HCT116 (cell line): ENCODE measurements at regions not wholly inside any gene's neighbourhood (a gene's known extent, or its start where the extent isn't known, plus 50 kb on each side); places are given as distances from the start of the nearest gene placed in this dataset.

Source experiments
- CTCF ChIP-seq, 3 experiments: fragments of 200-600 bp in 1 of 3; sonication (generic) in 1 of 3; IDR thresholded peaks in 2 of 3; conservative IDR thresholded peaks in 1 of 3; 2 replicates each; pipeline ENCODE4 v1.5.1; 2012 to 2017; ENCODE audit warnings: low read depth in 2 of 3, low read length in 2 of 3, antibody characterized with exemption in 1 of 3, borderline replicate concordance in 1 of 3, control low read depth in 1 of 3, mild to moderate bottlenecking in 1 of 3, mixed read lengths in 1 of 3, mixed run types in 1 of 3, moderate library complexity in 1 of 3; ENCODE audit not compliant: insufficient read depth in 1 of 3
- EZH2phosphoT487 ChIP-seq: fragments of 200-600 bp; IDR thresholded peaks from 2 replicates; pipeline ENCODE4 v1.6.1; 2018; ENCODE audit warnings: antibody characterized with exemption, borderline replicate concordance
- RAD21 ChIP-seq: IDR thresholded peaks from 2 replicates; pipeline ENCODE4 v1.6.1; 2012; ENCODE audit warnings: low read depth, mild to moderate bottlenecking
- SIN3A ChIP-seq: IDR thresholded peaks from 2 replicates; pipeline ENCODE4 v1.6.1; 2012; ENCODE audit warnings: low read depth
- SP1 ChIP-seq: IDR thresholded peaks from 2 replicates; pipeline ENCODE4 v1.6.1; 2012; ENCODE audit warnings: low read depth
- YY1 ChIP-seq: IDR thresholded peaks from 2 replicates; pipeline ENCODE4 v1.6.1; 2011; ENCODE audit warnings: low read length, low read depth, moderate library complexity, mild to moderate bottlenecking; ENCODE audit not compliant: insufficient replicate concordance; ENCODE audit errors: extremely low read depth
- TF ChIP-seq, protein P1 (sequence below): IDR thresholded peaks from 2 replicates; pipeline ENCODE4 v1.6.1; 2012
- TF ChIP-seq, protein P2 (sequence below): IDR thresholded peaks from 2 replicates; pipeline ENCODE4 v1.6.1; 2012; ENCODE audit warnings: low read depth
- TF ChIP-seq, protein P3 (sequence below): IDR thresholded peaks from 2 replicates; pipeline ENCODE4 v1.6.1; 2012

DNA sequence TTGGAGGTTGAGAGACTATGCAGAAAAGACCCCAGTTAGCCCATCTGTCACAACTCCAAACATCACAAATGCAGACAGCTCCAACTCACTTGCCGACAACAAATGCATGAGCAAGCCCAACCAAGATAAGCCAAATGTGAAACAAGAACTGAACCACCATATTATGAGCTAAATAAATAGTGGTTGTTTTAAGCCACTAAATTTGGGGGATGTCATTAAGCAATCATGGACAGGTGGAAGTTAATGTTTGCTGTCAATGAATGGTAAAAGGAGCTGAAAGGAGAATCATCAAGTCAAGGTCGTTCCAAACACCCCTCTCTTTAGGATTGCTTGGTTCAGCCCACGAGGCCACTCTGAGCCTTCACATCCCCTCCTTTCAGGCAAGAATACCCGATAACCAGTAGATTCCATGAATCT lies 71.2 kb upstream of the PLCB4 start:
- TF ChIP-seq EZH2phosphoT487 (no peak), SIN3A (no peak), CTCF (IDR thresholded peaks at IDR 0.05 in 2 of 3, conservative IDR thresholded peaks at IDR 0.05 in 1 of 3; ENCODE audit: borderline replicate concordance in 1 of 3, insufficient read depth in 1 of 3, low read depth in 2 of 3, low read length in 2 of 3) (no peak), SP1 (no peak), RAD21 (no peak), YY1 (no peak)
- TF ChIP-seq, protein P1, sequence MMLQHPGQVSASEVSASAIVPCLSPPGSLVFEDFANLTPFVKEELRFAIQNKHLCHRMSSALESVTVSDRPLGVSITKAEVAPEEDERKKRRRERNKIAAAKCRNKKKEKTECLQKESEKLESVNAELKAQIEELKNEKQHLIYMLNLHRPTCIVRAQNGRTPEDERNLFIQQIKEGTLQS: no peak
- TF ChIP-seq, protein P2, sequence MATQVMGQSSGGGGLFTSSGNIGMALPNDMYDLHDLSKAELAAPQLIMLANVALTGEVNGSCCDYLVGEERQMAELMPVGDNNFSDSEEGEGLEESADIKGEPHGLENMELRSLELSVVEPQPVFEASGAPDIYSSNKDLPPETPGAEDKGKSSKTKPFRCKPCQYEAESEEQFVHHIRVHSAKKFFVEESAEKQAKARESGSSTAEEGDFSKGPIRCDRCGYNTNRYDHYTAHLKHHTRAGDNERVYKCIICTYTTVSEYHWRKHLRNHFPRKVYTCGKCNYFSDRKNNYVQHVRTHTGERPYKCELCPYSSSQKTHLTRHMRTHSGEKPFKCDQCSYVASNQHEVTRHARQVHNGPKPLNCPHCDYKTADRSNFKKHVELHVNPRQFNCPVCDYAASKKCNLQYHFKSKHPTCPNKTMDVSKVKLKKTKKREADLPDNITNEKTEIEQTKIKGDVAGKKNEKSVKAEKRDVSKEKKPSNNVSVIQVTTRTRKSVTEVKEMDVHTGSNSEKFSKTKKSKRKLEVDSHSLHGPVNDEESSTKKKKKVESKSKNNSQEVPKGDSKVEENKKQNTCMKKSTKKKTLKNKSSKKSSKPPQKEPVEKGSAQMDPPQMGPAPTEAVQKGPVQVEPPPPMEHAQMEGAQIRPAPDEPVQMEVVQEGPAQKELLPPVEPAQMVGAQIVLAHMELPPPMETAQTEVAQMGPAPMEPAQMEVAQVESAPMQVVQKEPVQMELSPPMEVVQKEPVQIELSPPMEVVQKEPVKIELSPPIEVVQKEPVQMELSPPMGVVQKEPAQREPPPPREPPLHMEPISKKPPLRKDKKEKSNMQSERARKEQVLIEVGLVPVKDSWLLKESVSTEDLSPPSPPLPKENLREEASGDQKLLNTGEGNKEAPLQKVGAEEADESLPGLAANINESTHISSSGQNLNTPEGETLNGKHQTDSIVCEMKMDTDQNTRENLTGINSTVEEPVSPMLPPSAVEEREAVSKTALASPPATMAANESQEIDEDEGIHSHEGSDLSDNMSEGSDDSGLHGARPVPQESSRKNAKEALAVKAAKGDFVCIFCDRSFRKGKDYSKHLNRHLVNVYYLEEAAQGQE: no peak
- TF ChIP-seq, protein P3, sequence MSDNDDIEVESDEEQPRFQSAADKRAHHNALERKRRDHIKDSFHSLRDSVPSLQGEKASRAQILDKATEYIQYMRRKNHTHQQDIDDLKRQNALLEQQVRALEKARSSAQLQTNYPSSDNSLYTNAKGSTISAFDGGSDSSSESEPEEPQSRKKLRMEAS: no peak
